GM12864 (cell line): ENCODE measurements at regions not wholly inside any gene's neighbourhood (a gene's known extent, or its start where the extent isn't known, plus 50 kb on each side); places are given as distances from the start of the nearest gene placed in this dataset.

Experiments
- DNase-seq: peaks from one replicate; pipeline ENCODE4 v3.0.0-alpha.2; 2011; ENCODE audit warnings: low read depth
- H3K4me3 ChIP-seq: 2 replicates; pipeline ENCODE4 v1.5.1; 2011; ENCODE audit warnings: mild to moderate bottlenecking, low read depth, low read length, control low read depth
- TF ChIP-seq, protein P1 (sequence below): IDR thresholded peaks from 2 replicates; pipeline ENCODE4 v1.5.1; 2011; ENCODE audit warnings: low read depth, mild to moderate bottlenecking, moderate library complexity, low read length, control low read depth, inconsistent platforms; ENCODE audit errors: missing control alignments

DNA sequence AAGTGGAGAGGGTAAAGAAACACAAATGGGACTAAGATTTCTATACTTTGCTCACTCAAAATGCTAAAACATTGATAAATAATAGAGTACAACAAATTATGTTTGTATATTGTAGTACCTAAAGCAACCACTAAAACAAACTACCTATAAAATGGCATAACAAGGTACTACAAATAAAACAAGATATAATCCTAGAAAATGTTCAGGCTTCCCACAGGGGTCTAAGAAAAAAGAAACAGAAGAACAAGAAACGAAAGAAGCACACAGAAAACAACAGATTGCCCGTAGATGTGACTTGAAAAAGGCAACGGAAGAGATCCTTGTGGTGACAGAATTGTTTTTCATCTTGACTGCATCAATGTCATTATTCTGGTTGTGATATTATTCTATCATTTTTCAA lies 63.3 kb upstream of the ADGRL4 start:
- TF ChIP-seq, protein P1, sequence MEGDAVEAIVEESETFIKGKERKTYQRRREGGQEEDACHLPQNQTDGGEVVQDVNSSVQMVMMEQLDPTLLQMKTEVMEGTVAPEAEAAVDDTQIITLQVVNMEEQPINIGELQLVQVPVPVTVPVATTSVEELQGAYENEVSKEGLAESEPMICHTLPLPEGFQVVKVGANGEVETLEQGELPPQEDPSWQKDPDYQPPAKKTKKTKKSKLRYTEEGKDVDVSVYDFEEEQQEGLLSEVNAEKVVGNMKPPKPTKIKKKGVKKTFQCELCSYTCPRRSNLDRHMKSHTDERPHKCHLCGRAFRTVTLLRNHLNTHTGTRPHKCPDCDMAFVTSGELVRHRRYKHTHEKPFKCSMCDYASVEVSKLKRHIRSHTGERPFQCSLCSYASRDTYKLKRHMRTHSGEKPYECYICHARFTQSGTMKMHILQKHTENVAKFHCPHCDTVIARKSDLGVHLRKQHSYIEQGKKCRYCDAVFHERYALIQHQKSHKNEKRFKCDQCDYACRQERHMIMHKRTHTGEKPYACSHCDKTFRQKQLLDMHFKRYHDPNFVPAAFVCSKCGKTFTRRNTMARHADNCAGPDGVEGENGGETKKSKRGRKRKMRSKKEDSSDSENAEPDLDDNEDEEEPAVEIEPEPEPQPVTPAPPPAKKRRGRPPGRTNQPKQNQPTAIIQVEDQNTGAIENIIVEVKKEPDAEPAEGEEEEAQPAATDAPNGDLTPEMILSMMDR, result peak; percentile 5
- no peak overlapping the region for H3K4me3 ChIP-seq
- no peak for DNase-seq

DNA sequence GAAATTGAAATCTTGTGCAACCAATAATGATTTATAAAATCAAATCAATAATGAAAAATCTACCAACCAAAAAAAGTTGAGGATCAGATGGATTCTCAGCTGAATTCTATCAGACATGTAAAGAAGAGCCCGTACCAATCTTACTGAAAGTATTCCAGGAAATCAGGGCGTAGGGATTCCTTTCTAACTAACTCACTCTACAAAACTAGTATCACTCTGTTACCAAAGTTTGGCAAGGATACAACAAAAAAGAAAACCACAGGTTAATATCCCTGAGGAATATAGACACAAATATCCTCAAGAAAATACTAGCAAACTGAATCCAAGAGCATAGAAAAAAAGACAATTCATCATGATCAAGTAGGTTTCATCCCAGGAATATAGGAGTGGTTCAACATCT lies 52.8 kb upstream of the ADGRL4 start:
- TF ChIP-seq, protein P1, result no peak
- no peak for DNase-seq
- H3K4me3 ChIP-seq, result no peak overlapping the region
